ENCODE measurements at regions not wholly inside any gene's neighbourhood (a gene's known extent, or its start where the extent isn't known, plus 50 kb on each side); places are given as distances from the start of the nearest gene placed in this dataset.

GRCh38 chr4:104394406-104395167, 100.1 kb downstream of the CXXC4 start:
- H3K9me3 Mint-ChIP-seq = no peaks in the 10 kb centered on the region
- Histone ChIP-seq H3K4me1 (ENCODE audit: insufficient read depth, low read length) (no peaks in the 10 kb centered on the region), H3K36me3 (ENCODE audit: insufficient read depth, low read length) (no peaks in the 10 kb centered on the region), H3K27ac (ENCODE audit: low read depth in 1 of 2, low read length in 2 of 2) (no peak overlapping the region), H3K4me3 (ENCODE audit: low read length) (no peak overlapping the region), H3K27me3 (ENCODE audit: control insufficient read depth in 1 of 2, insufficient read depth in 2 of 2, low read length in 2 of 2) (no peaks in the 10 kb centered on the region), H3K9me3 (ENCODE audit: control insufficient read depth in 1 of 2, insufficient read depth in 1 of 2, low read length in 2 of 2) (no peaks in the 10 kb centered on the region)
- no peak for TF ChIP-seq CTCF (IDR thresholded peaks at IDR 0.05)
- H3K4me1 Mint-ChIP-seq (ENCODE audit: low read depth) = no peaks in the 10 kb centered on the region
- ATAC-seq (ENCODE audit: poor library complexity) (no peak), DNase-seq (no peak)
- ChIA-PET POLR2A (no interaction called here), CTCF (no interaction called here)
- no peaks in the 10 kb centered on the region for H3K27me3 Mint-ChIP-seq
- no peak overlapping the region for H3K4me3 Mint-ChIP-seq
- no peak overlapping the region for H3K27ac Mint-ChIP-seq
- intact Hi-C loops (cut with DNase I, micrococcal nuclease) = no loop called here
- no peaks in the 10 kb centered on the region for H3K36me3 Mint-ChIP-seq (ENCODE audit: low read depth)

GRCh38 chr4:104393655-104394324, 100.9 kb downstream of the CXXC4 start:
- DNase-seq (no peak), ATAC-seq (ENCODE audit: poor library complexity) (no peak)
- H3K9me3 Mint-ChIP-seq = no peaks in the 10 kb centered on the region
- Histone ChIP-seq H3K4me3 (ENCODE audit: low read length) (no peak overlapping the region), H3K27me3 (ENCODE audit: control insufficient read depth in 1 of 2, insufficient read depth in 2 of 2, low read length in 2 of 2) (no peaks in the 10 kb centered on the region), H3K36me3 (ENCODE audit: insufficient read depth, low read length) (no peaks in the 10 kb centered on the region), H3K9me3 (ENCODE audit: control insufficient read depth in 1 of 2, insufficient read depth in 1 of 2, low read length in 2 of 2) (no peaks in the 10 kb centered on the region), H3K4me1 (ENCODE audit: insufficient read depth, low read length) (no peaks in the 10 kb centered on the region), H3K27ac (ENCODE audit: low read depth in 1 of 2, low read length in 2 of 2) (no peak overlapping the region)
- intact Hi-C loops (cut with DNase I, micrococcal nuclease) = no loop called here
- no peak for TF ChIP-seq CTCF (IDR thresholded peaks at IDR 0.05)
- H3K27ac Mint-ChIP-seq = no peak overlapping the region
- no peak overlapping the region for H3K4me3 Mint-ChIP-seq
- CTCF ChIA-PET = no interaction called here
- POLR2A ChIA-PET = no interaction called here
- no peaks in the 10 kb centered on the region for H3K27me3 Mint-ChIP-seq
- H3K36me3 Mint-ChIP-seq (ENCODE audit: low read depth) = no peaks in the 10 kb centered on the region
- no peaks in the 10 kb centered on the region for H3K4me1 Mint-ChIP-seq (ENCODE audit: low read depth)

- no peaks in the 10 kb centered on the region for H3K4me1 ChIP-seq (ENCODE audit: insufficient read depth, low read length)
- CTCF ChIA-PET = no interaction called here
- POLR2A ChIA-PET = no interaction called here
These were observed 109.0 kb downstream of the CXXC4 start for GRCh38 chr4:104385713-104386112.

More at GRCh38 chr4:104385713-104386112, 109.0 kb downstream of the CXXC4 start:
- Mint-ChIP-seq H3K36me3 (ENCODE audit: low read depth) (no peaks in the 10 kb centered on the region), H3K27ac (no peak overlapping the region), H3K4me1 (ENCODE audit: low read depth) (no peaks in the 10 kb centered on the region), H3K9me3 (peaks cover 12% of the 10 kb centered on the region), H3K27me3 (no peaks in the 10 kb centered on the region), H3K4me3 (no peak overlapping the region)
- no peaks in the 10 kb centered on the region for H3K9me3 ChIP-seq (ENCODE audit: control insufficient read depth in 1 of 2, insufficient read depth in 1 of 2, low read length in 2 of 2)
- H3K36me3 ChIP-seq (ENCODE audit: insufficient read depth, low read length) = no peaks in the 10 kb centered on the region
- DNase-seq (no peak), ATAC-seq (ENCODE audit: poor library complexity) (no peak)
- H3K27me3 ChIP-seq (ENCODE audit: control insufficient read depth in 1 of 2, insufficient read depth in 2 of 2, low read length in 2 of 2) = no peaks in the 10 kb centered on the region
- no peak for TF ChIP-seq CTCF (IDR thresholded peaks at IDR 0.05)
- intact Hi-C loops (cut with DNase I, micrococcal nuclease) = no loop called here
- no peak overlapping the region for H3K27ac ChIP-seq (ENCODE audit: low read depth in 1 of 2, low read length in 2 of 2)
- H3K4me3 ChIP-seq (ENCODE audit: low read length) = no peak overlapping the region

Measured in CD4-positive, alpha-beta T cell (primary cell).